Uterus (tissue), 3 donors: ENCODE measurements at regions not wholly inside any gene's neighbourhood (a gene's known extent, or its start where the extent isn't known, plus 50 kb on each side); places are given as distances from the start of the nearest gene placed in this dataset.

Experiments used
- DNase-seq, 2 donors: peaks; one replicate each; pipeline ENCODE4 v3.0.0-alpha.2; 2019 to 2020
- H3K27ac ChIP-seq, 2 donors: fragments of 200-600 bp; sonication (generic); 1 replicate in 1 of 2; 2 replicates in 1 of 2; pipeline ENCODE4 v1.5.1; 2016 to 2018
- H3K27me3 ChIP-seq, 2 donors: fragments of 200-600 bp; sonication (generic); one replicate each; pipeline ENCODE4 v1.5.1; 2018 to 2019; ENCODE audit warnings: control low read depth in 1 of 2
- H3K36me3 ChIP-seq, 2 donors: fragments of 200-600 bp; sonication (generic); one replicate each; pipeline ENCODE4 v1.5.1; 2019; ENCODE audit warnings: control low read depth in 1 of 2
- H3K4me1 ChIP-seq, 2 donors: fragments of 200-600 bp; sonication (generic); one replicate each; pipeline ENCODE4 v1.5.1; 2018 to 2019; ENCODE audit warnings: control low read depth in 1 of 2
- H3K4me3 ChIP-seq, 2 donors: fragments of 200-600 bp; sonication (generic); 1 replicate in 1 of 2; 2 replicates in 1 of 2; pipeline ENCODE4 v1.5.1; 2018 to 2019; ENCODE audit warnings: mild to moderate bottlenecking in 1 of 2
- H3K9me3 ChIP-seq, 2 donors: fragments of 200-600 bp; sonication (generic); one replicate each; pipeline ENCODE4 v1.5.1; 2019; ENCODE audit warnings: control low read depth in 1 of 2
- POLR2A ChIP-seq, 2 donors: fragments of 450-650 bp; IDR thresholded peaks; one replicate each; pipeline ENCODE4 v1.6.1; 2016; ENCODE audit warnings: antibody characterized with exemption in 2 of 2, mild to moderate bottlenecking in 1 of 2, moderate library complexity in 1 of 2
- intact Hi-C: fragments of 100-400 bp; cut with DNase I; formaldehyde crosslinking; loops from one replicate; pipeline ENCODE4 v1.15.1; 2023; ENCODE audit warnings: low total_unique reads
- TF ChIP-seq, protein P1 (sequence below), 4 experiments: fragments of 200-600 bp in 2 of 4; fragments of 450-650 bp in 2 of 4; sonication (generic) in 2 of 4; IDR thresholded peaks; one replicate each; pipeline ENCODE4 v1.5.1; 2016 to 2019; ENCODE audit warnings: antibody characterized with exemption in 4 of 4, mild to moderate bottlenecking in 2 of 4, moderate library complexity in 1 of 4
- donor health status: DM: yes; HTN: yes; CAD: no.

DNA sequence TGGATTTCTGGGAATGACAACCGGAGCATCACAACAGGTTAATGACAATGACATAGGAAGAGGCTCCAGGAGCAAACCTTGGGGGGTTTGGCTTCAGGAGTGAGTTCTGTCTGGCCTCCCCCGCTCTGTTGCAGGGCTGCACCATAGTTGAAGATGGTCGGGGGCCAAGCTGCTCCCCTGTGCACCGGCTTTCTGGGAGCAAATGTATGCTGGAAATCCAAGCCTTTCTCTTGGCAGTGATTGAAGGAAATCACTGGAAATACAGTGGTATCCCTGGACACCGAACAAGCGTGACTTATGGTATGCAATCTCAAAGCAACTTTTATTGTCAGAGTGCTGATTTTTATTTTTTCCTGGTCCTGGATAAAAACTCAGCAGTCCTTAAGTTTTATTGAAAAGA lies 251.9 kb upstream of the ZNF32 start:
- Histone ChIP-seq H3K9me3 (no peaks in the 10 kb centered on the region), H3K4me3 (no peak overlapping the region), H3K36me3 (no peaks in the 10 kb centered on the region), H3K27me3 (no peaks in the 10 kb centered on the region), H3K27ac (no peak overlapping the region), H3K4me1 (no peaks in the 10 kb centered on the region)
- DNase-seq: no peak
- TF ChIP-seq, protein P1, sequence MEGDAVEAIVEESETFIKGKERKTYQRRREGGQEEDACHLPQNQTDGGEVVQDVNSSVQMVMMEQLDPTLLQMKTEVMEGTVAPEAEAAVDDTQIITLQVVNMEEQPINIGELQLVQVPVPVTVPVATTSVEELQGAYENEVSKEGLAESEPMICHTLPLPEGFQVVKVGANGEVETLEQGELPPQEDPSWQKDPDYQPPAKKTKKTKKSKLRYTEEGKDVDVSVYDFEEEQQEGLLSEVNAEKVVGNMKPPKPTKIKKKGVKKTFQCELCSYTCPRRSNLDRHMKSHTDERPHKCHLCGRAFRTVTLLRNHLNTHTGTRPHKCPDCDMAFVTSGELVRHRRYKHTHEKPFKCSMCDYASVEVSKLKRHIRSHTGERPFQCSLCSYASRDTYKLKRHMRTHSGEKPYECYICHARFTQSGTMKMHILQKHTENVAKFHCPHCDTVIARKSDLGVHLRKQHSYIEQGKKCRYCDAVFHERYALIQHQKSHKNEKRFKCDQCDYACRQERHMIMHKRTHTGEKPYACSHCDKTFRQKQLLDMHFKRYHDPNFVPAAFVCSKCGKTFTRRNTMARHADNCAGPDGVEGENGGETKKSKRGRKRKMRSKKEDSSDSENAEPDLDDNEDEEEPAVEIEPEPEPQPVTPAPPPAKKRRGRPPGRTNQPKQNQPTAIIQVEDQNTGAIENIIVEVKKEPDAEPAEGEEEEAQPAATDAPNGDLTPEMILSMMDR (IDR thresholded peaks at IDR 0.05): no peak
- TF ChIP-seq POLR2A (IDR thresholded peaks at IDR 0.05): no peak
- intact Hi-C loops: no loop called here

DNA sequence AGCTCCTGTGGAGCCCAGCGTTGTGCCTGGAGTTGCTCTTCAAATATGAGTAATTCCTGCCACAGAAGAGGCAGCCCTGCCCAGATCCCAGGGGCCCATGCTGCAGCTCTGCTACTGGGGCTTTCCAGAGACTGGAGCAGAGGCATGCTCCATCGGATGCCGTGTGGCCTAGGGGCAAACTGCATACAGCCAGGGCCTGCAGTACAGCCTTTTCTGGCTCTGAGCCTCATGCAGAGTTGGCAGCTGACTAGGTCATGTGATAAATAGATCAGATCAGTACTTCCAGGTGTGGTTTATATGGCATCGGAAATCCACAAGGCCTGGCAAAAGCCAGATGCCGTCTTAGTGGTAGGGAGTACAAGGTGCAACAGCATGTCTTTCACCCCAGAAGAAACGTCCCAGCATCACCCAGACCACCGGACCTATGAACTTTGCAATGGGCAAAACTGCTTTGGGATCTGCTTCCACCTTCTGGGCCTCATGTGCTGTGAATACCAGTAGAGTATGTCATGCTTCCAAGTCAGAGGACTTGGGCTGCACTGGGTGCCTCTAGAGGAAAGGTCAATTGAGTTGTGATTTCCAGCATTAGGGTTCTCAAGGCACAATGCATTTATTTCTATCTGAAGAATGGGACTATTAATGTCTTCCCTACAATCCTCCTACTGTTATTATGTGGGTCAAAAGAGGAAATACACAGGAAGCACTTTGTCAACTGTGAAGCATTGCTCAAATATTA lies 250.7 kb upstream of the ZNF32 start:
- intact Hi-C loops: no loop called here
- DNase-seq: no peak
- Histone ChIP-seq H3K4me3 (no peak overlapping the region), H3K4me1 (no peaks in the 10 kb centered on the region), H3K36me3 (no peaks in the 10 kb centered on the region), H3K27ac (no peak overlapping the region), H3K27me3 (no peaks in the 10 kb centered on the region), H3K9me3 (no peaks in the 10 kb centered on the region)
- no peak for TF ChIP-seq POLR2A (IDR thresholded peaks at IDR 0.05)
- TF ChIP-seq, protein P1 (IDR thresholded peaks at IDR 0.05): no peak

DNA sequence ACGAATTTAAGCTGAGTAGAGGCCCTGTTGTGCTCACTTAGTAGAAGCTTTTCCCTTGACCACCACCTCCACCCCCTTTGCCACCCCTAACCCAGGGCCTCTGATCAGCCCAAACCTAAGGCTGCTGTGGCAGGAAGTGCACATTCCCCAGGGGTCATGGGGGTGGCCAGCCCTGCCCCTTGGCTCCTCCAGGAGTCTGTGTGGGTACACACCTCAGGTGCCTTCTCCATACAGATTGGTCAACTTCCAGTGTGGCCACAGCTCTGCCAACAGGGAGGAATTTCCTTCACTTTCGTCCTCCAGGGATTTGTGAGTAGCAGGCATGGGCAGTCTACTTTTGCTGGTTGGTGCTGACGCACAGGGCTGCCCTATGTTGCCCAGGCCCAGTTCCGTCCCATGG lies 249.9 kb upstream of the ZNF32 start:
- H3K36me3 ChIP-seq: no peaks in the 10 kb centered on the region
- H3K27me3 ChIP-seq: no peaks in the 10 kb centered on the region
- no peaks in the 10 kb centered on the region for H3K9me3 ChIP-seq
- no peaks in the 10 kb centered on the region for H3K4me1 ChIP-seq
- no peak overlapping the region for H3K27ac ChIP-seq
- DNase-seq: no peak
- TF ChIP-seq, protein P1 (IDR thresholded peaks at IDR 0.05): no peak
- TF ChIP-seq POLR2A (IDR thresholded peaks at IDR 0.05): no peak
- intact Hi-C loops: no loop called here
- no peak overlapping the region for H3K4me3 ChIP-seq

DNA sequence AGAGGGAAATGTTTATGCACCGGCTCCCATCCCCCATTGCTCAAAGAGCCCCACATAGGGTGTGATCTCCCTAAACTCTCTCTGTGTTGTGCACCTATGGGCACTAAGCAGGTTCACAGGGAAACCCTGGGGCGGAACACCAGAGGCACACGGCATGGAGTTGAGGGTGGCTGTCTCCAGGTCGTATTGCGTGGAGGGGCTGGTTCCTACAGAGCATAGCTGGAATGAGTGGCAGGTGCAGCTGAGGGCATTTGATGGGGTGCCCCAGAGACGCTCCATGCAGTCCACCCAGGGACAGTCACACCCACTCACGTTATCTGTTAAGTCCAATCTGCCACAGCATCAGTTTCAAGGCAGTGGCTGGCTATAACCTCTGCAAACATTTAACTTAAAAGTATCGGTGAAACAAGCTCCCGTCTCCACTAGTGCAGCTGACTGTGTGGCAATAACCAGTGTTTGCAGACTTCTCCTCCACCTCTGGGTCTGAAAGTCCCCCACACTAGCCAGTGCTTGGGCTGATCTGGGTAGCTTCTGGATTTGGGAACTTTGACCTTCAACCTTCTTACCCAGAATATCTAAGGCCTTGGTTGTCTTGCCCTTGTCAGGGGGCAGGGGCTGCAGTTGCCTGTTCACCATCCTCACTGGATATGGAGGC lies 249.2 kb upstream of the ZNF32 start:
- H3K27ac ChIP-seq: no peak overlapping the region
- no peaks in the 10 kb centered on the region for H3K9me3 ChIP-seq
- no peaks in the 10 kb centered on the region for H3K36me3 ChIP-seq
- H3K27me3 ChIP-seq: no peaks in the 10 kb centered on the region
- DNase-seq: no peak
- no peak overlapping the region for H3K4me3 ChIP-seq
- TF ChIP-seq, protein P1 (IDR thresholded peaks at IDR 0.05): no peak
- TF ChIP-seq POLR2A (IDR thresholded peaks at IDR 0.05): no peak
- intact Hi-C loops: no loop called here
- H3K4me1 ChIP-seq: no peaks in the 10 kb centered on the region

DNA sequence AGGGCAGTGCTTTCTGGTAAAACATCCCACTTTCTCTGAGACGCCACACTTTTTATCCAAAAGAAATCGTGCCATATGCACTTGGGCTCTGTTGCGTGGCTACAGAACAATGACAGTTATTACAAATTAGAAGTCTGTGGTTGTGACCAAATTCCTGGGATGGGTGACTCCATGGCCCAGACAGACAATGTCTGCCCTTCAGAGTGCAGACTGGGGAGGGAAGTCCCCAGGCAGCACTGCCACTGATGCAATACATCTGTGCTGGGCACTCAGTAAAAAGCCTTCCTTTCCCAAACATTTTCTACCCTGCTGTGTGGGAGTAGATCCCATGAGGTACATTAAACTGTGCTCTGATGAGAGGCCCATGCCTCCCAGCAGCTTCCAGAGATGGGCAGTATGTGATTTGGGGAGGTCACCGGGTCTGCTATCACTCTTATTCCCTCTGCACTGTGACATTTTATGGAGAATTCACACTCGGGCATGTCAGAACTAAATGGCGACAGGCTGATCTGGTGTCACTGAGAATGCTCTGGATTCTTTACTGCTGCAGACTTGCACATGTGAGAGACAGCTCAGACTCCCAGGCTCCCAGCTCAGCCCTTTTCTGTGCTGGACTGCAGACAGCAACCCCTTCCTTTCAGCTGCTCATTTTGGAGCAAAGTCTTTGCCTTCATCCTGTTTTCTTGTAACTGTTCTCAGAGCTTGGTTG lies 243.5 kb upstream of the ZNF32 start:
- Histone ChIP-seq H3K4me3 (no peak overlapping the region), H3K36me3 (no peaks in the 10 kb centered on the region), H3K4me1 (no peaks in the 10 kb centered on the region), H3K27me3 (no peaks in the 10 kb centered on the region), H3K9me3 (no peaks in the 10 kb centered on the region), H3K27ac (no peak overlapping the region)
- no peak for TF ChIP-seq POLR2A (IDR thresholded peaks at IDR 0.05)
- TF ChIP-seq, protein P1 (IDR thresholded peaks at IDR 0.05): no peak
- intact Hi-C loops: no loop called here
- no peak for DNase-seq
